GM21576 (cell line): ENCODE measurements at regions not wholly inside any gene's neighbourhood (a gene's known extent, or its start where the extent isn't known, plus 50 kb on each side); places are given as distances from the start of the nearest gene placed in this dataset.
"Not testable (repeated sequence)": the region's sequence is repeated elsewhere in the genome, so short reads cannot be mapped to it uniquely, and the experiment has no call there.

Experiments used
- ATAC-seq: cut with Tn5 transposase; IDR thresholded peaks from one replicate; pipeline ENCODE4 v1.9.1; 2021; ENCODE audit warnings: mild to moderate bottlenecking, moderate library complexity; ENCODE audit not compliant: unreplicated experiment

DNA sequence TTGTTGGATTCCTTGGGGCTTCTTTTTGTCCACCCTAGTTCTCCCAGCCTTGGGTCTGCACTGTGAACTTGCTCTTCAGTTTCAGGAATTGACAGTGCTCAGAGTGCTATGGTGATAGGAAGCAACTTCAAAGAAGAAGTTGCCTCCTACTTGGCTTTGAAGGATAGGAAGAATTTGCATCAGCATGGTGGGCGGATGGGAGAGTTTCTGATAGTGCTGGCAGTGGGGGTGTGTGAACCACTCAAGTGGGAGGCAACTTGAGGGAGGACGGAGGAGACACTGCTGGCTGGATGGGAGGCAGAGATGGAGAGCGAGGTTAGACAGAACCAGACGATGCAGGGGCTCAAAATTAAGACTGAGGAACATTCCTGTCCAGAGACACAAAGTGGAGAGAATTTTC is 164.4 kb upstream of the SKOR2 start:
- ATAC-seq = no peak

DNA sequence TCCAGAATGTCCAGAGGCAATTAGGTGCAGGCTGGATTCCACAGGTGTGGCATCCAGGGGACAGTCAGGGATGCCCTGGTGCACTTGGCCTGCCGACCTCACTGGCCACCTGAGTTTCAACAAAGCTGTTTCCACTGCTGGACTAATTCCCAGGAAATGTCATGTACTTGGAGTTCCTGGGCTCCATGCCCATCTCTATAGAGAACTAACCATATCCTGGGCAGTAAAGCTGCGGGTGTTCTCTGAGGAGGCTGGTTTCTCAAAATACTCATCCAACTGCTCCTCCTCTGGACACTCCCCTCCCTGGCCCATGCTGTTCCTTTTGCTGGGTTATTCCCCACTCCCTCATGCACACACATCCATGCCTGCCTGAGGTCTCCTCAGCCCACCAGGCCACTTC is 161.9 kb upstream of the SKOR2 start:
- ATAC-seq = no peak

DNA sequence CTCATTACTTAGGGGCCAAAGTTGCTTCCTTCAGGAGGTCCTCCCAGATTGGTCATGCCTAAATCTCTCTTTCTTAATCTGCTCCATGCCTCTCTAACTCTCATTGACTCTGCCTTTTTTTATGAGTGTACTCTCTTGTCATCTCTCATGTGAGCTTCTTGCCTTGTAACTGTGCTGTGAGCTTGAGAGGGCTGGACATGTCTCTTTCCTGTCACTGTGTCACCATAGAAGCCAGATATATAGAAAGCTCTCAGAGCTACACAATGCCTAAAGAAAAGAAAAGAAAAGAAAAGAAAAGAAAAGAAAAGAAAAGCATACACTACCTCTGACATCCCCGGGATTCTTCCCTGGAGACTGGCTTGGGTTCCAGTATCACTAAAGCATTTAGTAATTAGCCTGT is 161.5 kb upstream of the SKOR2 start:
- no peak for ATAC-seq

DNA sequence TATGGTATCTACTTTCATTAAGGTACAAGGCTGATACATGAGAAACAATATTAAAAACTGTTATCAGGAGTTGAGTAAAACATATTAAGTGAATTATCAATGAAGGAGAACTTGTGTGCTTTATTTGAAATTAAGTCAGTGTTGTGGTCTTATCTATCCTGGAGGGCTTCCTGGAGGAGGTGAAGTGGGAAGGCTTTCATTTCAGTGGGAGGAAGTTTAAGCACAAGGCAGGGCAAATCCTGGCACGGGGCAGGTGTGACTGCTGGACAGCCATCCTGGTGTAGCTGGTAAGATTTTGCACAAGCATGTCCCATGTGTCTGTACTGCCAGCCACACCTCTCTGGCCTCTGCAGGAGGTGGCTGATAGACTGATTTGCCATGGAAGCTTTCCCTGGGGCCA is 159.7 kb upstream of the SKOR2 start:
- ATAC-seq = no peak

DNA sequence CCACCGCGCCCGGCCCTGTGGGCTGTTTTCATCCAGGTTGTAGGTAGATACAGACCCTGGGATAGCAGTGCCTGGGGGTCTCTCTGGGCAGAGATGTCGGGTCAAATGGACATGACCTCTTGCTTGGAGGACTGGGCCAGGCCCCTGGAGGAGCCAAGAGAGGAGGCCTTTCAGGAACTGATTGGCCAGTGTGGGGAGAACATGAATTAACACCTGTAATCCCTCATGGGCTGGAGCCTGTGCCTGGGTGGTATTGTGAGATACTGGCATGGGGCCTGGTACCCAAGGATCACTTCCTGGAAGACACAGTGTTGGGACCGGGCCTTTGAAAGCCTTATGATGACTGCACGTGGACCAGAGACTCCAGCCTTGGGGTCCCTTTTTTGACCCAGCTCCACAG is 158.7 kb upstream of the SKOR2 start:
- no peak for ATAC-seq

DNA sequence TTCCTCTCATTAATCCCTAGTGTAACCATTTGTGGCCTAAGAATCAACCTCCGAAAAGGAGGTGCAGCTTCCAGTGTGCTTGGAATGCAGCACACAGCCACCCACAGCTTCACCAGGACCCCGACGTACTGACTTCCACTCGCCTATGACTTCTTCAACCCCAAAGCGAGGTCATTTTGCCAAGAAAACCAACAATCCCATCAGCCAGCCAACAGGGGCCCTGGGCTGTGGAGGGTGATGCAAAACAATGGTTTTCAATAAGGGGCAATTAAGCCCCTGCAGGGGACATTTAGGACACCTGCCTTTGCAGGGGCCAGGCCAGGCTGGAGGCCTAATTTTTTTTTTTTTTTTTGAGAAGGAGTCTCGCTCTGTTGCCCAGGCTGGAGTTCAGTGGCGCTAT is 158.1 kb upstream of the SKOR2 start:
- ATAC-seq = no peak

DNA sequence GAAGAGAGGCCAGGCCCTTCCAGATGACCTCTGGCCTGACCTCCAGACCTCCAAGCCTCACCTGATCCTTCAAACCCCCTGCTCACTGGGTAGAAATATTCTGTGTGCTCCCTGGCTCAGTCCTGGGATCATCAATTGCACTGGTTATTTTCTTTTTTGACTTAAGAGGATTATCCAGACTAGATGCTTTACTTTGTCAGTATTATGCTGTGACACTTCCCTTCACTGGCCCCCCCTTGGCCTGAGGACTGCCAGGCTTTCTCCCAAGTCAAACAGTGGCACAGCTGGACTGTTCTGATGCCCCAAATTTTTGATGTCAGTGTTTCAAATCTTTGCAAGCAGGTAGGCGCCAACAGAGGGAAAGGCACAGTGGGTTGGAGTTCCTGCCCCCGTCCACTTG is 156.3 kb upstream of the SKOR2 start:
- no peak for ATAC-seq

DNA sequence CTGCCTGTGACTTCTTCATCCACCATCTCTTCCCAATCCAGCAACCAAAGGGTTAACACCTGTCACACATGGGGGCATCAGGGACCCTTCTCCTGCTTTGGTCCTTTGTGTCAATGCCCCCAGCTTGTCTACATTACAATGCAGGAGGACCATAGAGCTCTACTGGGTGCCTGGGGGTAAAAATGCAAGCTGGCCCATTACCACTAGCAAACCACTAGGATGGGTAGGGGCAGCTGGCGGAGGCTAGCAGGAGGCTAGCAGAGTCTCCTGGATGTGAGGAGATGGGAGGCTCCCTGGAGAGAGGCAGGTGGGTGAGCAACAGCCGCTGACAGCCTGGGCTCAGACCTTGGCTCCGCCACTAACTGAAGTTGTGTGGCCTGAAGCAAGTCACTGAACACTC is 153.4 kb upstream of the SKOR2 start:
- no peak for ATAC-seq

DNA sequence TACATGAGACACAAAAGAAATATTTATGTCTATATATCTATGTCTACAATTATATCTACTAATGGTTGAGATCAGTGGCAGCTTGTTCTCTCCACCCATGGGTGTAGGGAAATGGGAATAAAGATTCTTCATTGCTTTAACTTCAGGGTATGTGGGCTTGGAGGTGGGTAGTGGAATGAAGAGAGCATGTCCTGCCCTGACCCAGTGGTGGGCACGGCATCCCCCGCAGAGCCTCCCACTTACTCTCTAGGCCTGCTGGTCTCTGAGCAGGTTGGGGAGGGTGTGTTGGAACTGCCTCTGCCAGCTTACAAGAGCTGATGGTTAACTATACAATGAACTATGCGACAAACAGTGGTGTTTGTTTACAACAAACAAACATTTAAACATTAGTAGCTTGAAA is 152.5 kb upstream of the SKOR2 start:
- ATAC-seq = no peak

DNA sequence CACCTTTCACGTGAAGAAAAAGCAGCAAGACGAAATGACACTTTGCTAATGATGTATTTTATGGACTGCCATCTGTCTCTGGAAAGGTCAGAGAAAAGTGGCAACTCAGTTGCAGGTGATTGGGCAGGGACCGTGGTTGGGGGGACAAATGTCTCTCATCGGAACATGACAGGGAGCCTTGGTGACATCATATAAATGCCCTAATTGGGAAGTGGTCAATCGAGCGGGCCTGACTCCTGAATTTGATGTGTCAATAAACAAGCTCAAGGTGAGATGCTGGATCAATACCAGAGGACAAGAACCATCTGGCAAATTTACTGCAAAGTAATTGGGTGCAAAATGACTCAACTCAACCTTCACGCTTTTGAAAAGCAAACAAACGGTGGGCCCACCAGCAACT is 151.9 kb upstream of the SKOR2 start:
- no peak for ATAC-seq

DNA sequence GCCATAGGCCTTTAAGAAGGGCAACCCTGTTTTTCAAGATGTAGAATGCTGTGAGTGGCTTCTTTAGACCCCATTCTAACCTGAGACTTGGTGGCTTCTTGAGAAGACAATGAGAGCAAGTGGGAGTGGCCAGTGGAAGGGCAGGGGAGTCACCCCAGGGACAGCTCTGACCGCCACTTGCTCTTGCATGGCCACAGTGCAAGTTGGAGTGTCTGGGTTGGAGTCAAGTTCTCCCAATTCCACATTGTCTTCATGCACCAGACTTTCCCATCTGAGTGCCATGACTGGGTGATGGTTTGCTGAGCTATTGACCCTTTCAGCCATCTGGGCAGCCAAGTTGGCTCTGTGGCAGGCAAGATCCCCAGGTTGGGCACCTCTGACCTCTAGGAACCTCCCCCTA is 148.0 kb upstream of the SKOR2 start:
- ATAC-seq = no peak

DNA sequence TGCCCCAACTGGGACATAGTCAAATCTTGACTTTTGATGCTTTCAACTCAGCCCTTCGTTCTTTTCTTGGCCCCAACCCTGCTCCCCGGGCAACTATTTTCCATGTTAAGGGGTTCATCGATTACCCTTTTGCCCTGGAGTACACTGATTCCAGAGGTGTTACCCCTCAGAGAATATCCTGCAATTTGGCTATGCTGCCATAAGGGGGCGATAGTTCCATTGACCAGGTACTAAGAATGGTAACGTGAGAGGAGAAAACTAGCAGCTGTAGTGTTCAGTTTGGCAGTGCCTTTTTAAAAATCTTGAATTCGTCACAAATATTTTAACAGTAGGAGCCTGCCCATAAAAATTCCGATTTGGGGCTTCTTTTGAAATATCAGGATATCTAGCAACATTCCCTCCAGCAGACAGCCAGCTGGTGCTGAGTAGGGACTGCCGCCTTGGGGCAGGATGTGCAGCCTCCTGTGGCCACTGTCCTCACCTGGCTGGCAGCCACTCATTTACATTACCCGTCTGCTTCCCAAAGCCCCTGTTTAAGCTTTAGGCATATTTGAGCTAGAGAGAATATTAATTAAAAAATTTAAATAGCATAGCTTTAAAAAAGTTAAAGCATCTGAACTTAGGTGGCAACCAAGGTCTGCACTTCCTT is 146.3 kb upstream of the SKOR2 start:
- no peak for ATAC-seq

DNA sequence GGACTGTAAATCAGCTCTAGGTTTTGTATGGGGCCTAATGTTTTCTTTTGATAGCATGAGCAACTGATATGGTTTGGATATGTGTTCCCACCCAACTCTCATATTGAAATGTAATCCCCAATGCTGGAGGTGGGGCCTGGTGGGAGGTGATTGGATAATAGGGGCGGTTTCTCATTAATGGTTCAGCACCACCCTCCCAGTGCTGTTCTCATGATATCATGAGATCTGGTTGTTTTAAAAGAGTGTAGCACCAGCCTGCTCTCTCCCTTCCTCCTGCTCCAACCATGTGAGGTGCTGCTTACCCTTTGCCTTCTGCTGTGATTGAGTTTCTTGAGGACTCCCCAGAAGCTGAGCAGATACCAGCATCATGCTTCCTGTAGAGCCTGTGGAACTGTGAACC is 140.2 kb upstream of the SKOR2 start:
- ATAC-seq = no peak

DNA sequence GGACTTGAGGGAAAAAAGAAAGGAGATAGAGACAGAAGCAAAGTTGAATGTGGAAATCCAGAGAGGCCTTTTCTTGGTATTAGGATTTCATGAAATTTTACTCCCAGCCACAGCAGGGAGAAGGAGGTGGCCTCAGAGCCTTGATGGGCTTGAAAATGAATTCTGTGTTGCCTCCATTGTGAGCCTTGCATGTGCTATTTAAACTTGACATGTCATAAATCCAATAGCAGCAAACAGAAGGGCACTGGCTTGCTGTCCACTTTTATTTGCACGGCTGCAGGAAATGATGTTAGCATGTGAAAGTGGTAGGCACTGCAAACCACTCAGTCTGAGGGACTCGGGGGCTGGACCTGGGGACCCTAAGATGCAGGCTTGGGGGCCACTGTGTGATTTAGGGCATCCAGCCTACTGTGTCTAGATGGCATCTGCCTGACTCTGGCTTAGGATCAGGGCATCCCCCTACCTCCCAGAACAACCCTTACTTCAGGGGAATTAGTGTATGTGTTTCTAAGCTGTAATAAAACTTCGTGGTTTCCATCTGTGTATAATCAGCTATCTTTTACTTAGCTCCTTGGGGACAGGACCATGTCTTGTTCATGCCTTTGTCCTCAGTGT is 139.1 kb upstream of the SKOR2 start:
- no peak for ATAC-seq

DNA sequence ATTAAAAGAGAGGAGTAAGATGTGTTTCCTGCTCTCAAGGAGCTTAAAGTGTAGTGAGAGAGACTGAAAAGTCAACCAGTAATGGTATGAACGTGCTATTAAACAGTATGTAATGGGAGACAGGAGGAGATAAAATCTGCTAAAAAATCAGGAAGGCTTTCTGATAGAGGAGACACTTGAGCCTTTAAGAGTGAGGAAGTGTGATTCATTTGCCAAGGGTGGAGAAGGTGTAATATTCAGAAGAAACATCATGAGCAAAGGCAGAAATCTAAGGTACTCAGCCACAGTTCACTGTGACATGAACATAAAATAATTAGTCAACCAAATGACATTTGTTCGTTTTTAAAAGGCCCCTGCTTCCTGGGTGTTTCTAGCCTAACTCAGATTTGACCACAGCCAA is 137.8 kb upstream of the SKOR2 start:
- ATAC-seq = no peak

DNA sequence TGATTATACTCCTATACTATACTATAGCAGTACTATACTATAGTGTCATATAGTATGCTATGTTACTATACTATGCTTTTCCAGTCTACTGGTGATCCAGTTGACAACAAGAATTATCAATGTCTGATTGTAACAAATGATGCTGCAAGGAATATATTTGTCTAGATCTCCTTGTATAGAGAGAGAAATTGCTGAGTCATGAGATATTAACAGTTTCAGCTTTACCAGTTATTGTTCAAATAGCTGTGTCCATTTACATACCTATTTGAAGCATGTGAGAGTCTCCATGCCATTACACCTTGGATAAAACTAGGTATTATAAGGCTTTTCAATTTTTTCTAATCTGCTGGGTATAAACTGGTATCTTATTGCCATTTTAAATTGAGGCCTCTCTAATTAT is 136.4 kb upstream of the SKOR2 start:
- no peak for ATAC-seq

DNA sequence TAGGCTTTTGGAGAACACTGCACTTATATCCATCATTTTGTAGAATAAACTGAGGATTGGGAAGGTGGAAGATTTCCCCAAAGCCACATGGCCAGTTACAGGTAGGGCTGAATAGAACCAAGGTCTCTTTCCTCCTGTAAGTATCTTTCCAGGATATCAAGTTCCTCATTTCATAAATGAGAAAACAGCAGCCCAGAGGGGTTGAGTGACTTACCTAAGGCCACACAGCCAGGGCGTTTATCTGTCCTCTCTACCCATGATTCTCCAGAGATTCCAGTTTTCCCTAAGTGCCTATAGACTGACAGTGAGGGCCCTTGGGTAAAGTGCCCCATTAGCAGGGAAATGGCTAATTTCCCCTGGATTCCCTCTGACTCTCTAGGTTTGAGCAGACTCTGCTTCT is 132.3 kb upstream of the SKOR2 start:
- ATAC-seq = no peak

DNA sequence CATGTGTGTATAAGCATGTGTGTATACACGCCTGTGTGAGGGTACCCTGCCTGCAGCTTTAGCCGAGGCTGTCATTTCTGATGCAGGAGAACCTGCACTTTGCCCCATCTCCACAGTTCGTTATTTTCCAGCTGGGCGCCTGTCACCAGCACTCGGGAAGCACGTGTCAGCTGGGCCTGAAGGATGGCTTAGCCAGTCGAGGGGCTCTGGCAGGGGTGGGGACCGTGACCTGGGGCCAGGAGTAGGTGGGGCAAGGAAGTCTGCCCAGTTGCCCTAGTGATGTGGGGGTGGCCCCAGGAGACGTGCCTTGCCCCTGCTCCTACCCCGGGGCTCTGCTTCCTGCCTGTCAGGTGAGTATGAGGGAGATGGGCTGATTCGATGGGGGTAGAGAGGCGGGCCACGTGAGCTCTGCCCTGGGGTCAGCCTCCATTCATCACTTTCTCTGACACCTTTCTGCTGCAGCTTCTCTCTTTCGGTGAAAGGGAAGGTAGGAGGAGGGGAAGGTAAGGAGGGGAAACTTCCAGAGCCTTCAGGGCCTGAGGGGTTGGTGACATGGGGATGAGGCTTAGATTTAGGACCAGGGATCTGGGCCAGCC is 130.6 kb upstream of the SKOR2 start:
- no peak for ATAC-seq

DNA sequence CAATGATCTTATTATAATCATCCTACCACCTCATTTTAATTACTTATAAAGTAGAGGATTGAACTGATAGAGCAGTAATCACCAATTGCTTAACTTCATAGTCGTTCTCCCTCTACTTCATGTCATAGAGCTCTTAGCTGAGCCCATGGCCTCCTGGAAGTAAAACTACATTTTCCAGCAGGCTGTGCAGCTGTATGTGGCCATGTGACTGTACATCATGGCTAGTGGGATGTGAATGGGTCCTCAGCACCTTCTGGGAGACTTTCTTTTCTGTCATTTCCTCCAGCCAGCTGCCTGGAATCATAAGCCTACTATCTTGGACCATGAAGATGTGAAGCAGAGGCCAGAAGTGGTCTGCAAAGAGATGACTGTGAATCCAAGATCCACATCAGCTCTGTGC is 128.7 kb upstream of the SKOR2 start:
- no peak for ATAC-seq

DNA sequence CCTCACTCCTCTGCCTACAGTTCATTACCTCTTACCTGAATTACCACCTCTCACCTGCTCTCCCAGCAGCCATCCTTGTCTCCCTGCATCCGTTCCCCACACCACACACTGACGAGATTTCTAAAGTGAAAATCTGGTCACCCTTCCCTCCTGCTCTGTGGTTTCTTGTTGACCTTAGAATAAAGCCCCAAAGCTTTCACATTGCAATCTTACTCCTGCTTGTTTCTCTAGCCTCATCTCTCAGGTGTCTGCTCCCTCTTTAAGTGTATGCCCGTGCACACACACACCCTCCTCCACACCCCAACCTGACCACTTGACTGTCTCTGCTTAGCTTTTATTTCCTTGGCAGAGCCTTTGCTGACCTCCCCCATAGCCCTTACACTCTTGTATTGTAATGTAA is 122.0 kb upstream of the SKOR2 start:
- ATAC-seq = no peak

DNA sequence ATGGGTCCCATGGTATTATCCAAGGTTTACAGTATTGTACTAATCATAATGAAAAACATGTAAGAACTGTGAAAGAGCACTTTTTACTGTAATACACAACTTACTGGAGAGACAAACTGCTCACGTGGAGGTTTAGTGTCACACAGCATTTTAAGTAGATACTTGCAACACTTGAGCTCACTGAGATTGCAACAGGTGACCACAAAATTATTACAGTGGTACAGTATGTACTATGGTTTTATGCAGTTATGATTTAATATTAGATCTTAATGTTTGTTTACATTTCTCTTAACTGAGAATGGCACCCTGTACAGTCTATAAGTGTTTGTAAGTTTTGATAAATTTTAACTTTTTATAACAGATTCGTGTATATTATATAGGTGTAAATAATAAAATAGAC is 118.6 kb upstream of the SKOR2 start:
- ATAC-seq = no peak

DNA sequence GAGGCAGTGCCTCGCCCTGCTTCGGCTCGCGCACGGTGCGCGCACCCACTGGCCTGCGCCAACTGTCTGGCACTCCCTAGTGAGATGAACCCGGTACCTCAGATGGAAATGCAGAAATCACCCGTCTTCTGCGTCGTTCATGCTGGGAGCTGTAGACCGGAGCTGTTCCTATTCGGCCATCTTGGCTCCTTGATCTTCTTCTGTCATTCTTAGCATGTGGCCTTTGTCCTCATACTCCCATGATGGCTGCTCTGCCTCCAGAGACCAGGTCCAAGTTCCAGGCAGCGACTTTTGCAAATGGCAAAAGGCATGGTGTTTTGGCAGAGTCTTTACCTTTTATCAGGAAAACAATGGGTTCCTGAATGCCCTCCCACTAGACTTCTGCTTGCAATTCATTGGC is 102.6 kb upstream of the SKOR2 start:
- not testable (repeated sequence) for ATAC-seq

DNA sequence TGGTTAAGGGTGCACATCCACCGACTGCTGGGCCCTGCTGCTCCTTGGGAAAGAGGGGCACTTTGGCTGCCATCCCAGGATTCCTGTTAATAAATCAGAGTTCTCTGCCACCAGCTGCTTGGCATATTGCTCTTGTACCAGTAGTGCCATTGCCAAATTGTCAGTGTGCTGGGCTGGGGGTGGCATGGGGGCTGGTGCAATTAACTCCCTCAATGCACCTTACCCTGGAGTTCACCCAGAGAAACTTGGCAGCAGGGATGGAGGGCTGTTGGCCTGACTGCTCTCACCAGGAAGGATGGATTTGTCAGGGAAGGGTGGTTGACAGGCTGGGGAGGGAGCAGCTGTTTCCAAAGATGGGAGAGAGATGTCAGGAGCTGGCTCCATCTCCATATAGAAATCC is 94.6 kb upstream of the SKOR2 start:
- ATAC-seq = no peak
